Stimulated activated effector memory CD8-positive, alpha-beta T cell treated with anti-CD3 and anti-CD28 coated beads, Interleukin-12 subunit alpha, Interleukin-12 subunit beta, amount 100 ng/mL, for 72 hours (primary cell): ENCODE measurements at regions not wholly inside any gene's neighbourhood (a gene's known extent, or its start where the extent isn't known, plus 50 kb on each side); places are given as distances from the start of the nearest gene placed in this dataset.
A peak's percentile ranks its signal among the peaks of the same experiment; 100 is the strongest.

ENCODE experiments used
- ATAC-seq: fragments of 150-1000 bp; cut with Tn5 transposase; 2 replicates; pipeline ENCODE4 v1.10.0; 2021
- DNase-seq, 2 donors: peaks; one replicate each; pipeline ENCODE4 v3.0.0; 2021 to 2022; ENCODE audit warnings: low spot score in 2 of 2
- H3K27ac Mint-ChIP-seq: one replicate; pipeline ENCODE4 v1.8.0; 2022; ENCODE audit warnings: mild to moderate bottlenecking, mixed read lengths
- H3K36me3 Mint-ChIP-seq: one replicate; pipeline ENCODE4 v1.8.0; 2022; ENCODE audit warnings: mild to moderate bottlenecking, mixed read lengths
- H3K4me1 Mint-ChIP-seq: one replicate; pipeline ENCODE4 v1.8.0; 2022; ENCODE audit warnings: mixed read lengths
- H3K4me3 Mint-ChIP-seq: one replicate; pipeline ENCODE4 v1.8.0; 2022; ENCODE audit warnings: mild to moderate bottlenecking, mixed read lengths
- H3K9me3 Mint-ChIP-seq: one replicate; pipeline ENCODE4 v1.8.0; 2022; ENCODE audit warnings: mixed read lengths

DNA sequence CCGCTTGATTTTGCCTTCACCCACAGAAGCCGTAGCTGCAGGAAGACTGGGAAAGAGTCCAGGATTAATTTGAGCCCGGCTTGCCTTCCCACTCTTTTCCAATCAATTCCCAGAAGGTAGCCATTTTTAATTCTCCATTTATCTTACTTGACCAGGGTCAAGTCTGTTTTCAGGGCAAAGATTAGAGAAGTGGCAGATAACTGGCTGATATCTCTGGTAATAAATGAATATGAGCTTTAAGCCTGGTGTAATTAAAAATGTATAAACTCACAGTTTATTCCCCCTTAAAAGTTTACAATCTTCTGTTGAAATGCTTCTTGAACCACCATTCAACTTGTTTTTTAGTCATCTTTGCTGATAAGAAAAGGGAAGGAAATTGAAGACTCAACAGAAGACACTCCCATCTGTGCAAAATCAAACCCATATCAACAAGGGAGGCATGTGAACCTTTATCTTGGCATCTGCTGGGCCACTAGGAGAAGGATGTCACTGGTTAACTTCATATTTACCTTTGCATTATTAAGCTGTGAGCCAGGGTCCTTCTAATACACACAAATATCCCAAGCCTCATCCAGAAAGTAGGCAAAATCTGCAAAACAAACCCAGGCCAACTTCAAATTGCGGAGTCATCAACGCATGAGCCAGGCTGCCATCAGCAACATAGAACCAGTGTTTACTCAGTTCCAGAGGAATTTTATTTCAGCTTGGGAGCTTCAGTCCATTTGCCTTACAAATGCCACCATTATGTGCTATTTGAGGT, 314.6 kb upstream of the MAF start:
- no peak overlapping the region for H3K27ac Mint-ChIP-seq

DNA sequence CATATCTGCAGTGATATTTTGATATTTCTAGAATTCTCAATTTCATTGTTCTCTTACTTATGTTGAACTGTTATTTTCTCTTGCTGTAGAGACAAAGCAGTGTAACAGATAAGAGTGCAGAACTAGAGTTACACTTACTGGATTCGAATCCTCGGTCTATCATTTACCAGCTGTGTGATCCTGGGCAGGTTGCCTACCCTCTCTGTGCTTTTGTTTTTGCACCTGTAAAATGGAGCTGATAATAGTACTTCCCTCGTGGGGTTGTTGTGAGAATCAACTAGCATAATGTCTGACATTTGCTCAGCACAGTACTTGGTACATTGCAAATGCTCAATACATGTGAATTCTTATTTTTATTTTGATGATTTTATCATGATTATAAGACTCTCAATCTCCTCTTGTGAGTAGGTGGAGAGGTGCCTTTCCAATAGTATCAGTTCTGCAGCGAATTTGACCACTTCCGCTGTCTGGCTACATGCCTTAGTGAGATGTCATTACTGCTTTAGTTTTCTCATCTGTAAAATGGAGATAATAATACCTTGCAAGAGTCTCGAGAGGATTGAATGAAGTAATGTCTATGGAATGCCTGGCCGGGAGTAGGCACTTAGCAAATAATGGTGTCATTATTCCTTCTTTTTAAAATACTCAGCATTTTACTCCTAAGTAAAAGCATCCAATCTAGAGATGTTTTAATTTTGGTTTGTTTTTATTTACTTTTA, 312.2 kb upstream of the MAF start:
- Mint-ChIP-seq H3K9me3 (no peaks in the 10 kb centered on the region), H3K4me3 (no peak overlapping the region), H3K4me1 (no peaks in the 10 kb centered on the region), H3K36me3 (no peaks in the 10 kb centered on the region), H3K27ac (no peak overlapping the region)
- DNase-seq, result no peak
- ATAC-seq, result no peak

More for the DNA sequence above, 314.6 kb upstream of the MAF start:
- H3K36me3 Mint-ChIP-seq, result no peaks in the 10 kb centered on the region
- no peaks in the 10 kb centered on the region for H3K9me3 Mint-ChIP-seq
- ATAC-seq (no peak), DNase-seq (no peak)
- no peak overlapping the region for H3K4me3 Mint-ChIP-seq
- H3K4me1 Mint-ChIP-seq, result no peaks in the 10 kb centered on the region

- no peak overlapping the region for H3K27ac Mint-ChIP-seq
Measured at GRCh38 chr16:79911660-79912059, 311.1 kb upstream of the MAF start.

GRCh38 chr16:79909571-79909970, 309.0 kb upstream of the MAF start:
- Mint-ChIP-seq H3K9me3 (peaks cover 2% of the 10 kb centered on the region), H3K4me3 (no peak overlapping the region), H3K36me3 (no peaks in the 10 kb centered on the region), H3K4me1 (no peaks in the 10 kb centered on the region), H3K27ac (no peak overlapping the region)
- ATAC-seq, result no peak
- DNase-seq, result no peak

More at GRCh38 chr16:79911660-79912059, 311.1 kb upstream of the MAF start:
- ATAC-seq (no peak), DNase-seq (no peak)
- Mint-ChIP-seq H3K9me3 (peaks cover 2% of the 10 kb centered on the region), H3K4me1 (no peaks in the 10 kb centered on the region), H3K36me3 (no peaks in the 10 kb centered on the region), H3K4me3 (no peak overlapping the region)

GRCh38 chr16:79903471-79903870, 302.9 kb upstream of the MAF start:
- H3K27ac Mint-ChIP-seq, result no peak overlapping the region
- no peak overlapping the region for H3K4me3 Mint-ChIP-seq
- no peaks in the 10 kb centered on the region for H3K36me3 Mint-ChIP-seq
- no peaks in the 10 kb centered on the region for H3K4me1 Mint-ChIP-seq
- H3K9me3 Mint-ChIP-seq, result peaks cover 2% of the 10 kb centered on the region
- ATAC-seq (no peak), DNase-seq (no peak)

- H3K36me3 Mint-ChIP-seq, result no peaks in the 10 kb centered on the region
- no peak for DNase-seq
- no peaks in the 10 kb centered on the region for H3K4me1 Mint-ChIP-seq
- peaks cover 1% of the 10 kb centered on the region for H3K9me3 Mint-ChIP-seq
- no peak for ATAC-seq
- no peak overlapping the region for H3K27ac Mint-ChIP-seq
- H3K4me3 Mint-ChIP-seq, result no peak overlapping the region
Measured at GRCh38 chr16:79902351-79902750, 301.8 kb upstream of the MAF start.

DNA sequence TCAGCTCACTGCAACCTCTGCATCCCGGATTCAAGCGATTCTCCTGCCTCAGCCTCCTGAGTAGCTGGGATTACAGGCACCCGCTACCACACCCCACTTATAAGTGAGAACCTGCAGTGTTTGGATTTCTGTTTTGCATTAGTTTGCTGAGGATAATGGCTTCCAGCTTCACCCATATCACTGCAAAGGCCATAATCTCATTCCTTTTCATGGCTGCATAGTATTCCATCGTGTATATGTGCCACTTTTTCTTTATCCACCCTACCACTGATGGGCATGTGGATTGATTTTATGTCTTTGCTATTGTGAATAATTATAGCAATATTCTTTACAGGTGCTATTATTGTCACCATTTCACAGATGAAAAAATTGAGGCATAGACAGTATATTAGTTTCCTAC, 301.0 kb upstream of the MAF start:
- no peaks in the 10 kb centered on the region for H3K36me3 Mint-ChIP-seq
- DNase-seq, result no peak
- ATAC-seq, result no peak
- no peak overlapping the region for H3K4me3 Mint-ChIP-seq
- no peaks in the 10 kb centered on the region for H3K9me3 Mint-ChIP-seq
- no peak overlapping the region for H3K27ac Mint-ChIP-seq
- H3K4me1 Mint-ChIP-seq, result no peaks in the 10 kb centered on the region

- H3K9me3 Mint-ChIP-seq, result no peaks in the 10 kb centered on the region
Measured at GRCh38 chr16:79899716-79900115, 299.2 kb upstream of the MAF start.

GRCh38 chr16:79899316-79899715, 298.8 kb upstream of the MAF start:
- DNase-seq (peak in 1 of 2 donors; percentile 13), ATAC-seq (no peak)
- H3K4me1 Mint-ChIP-seq, result no peaks in the 10 kb centered on the region
- no peak overlapping the region for H3K4me3 Mint-ChIP-seq
- H3K36me3 Mint-ChIP-seq, result no peaks in the 10 kb centered on the region
- no peaks in the 10 kb centered on the region for H3K9me3 Mint-ChIP-seq
- no peak overlapping the region for H3K27ac Mint-ChIP-seq

More at GRCh38 chr16:79899716-79900115, 299.2 kb upstream of the MAF start:
- no peaks in the 10 kb centered on the region for H3K36me3 Mint-ChIP-seq
- no peaks in the 10 kb centered on the region for H3K4me1 Mint-ChIP-seq
- H3K27ac Mint-ChIP-seq, result no peak overlapping the region
- DNase-seq, result peak in 1 of 2 donors; percentile 2
- ATAC-seq, result no peak
- no peak overlapping the region for H3K4me3 Mint-ChIP-seq

DNA sequence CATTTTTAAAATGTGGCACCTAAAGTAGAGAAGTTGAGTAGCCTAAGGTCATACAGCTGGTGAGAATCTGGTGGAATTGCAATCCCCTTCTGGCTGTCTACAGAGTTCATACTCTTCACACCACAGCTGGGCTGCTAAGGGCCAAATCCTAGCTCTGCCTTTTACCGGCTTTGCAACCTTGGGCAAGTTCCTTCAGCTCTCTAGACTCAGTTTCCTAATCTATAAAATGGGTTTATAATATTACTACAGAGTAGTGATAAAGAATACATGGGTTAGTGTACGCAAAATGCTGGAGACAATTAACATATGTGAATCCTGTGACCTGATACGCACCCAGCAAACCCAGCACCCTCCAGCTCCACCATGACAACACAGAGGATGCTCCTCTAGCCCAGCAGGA, 298.2 kb upstream of the MAF start:
- H3K9me3 Mint-ChIP-seq, result no peaks in the 10 kb centered on the region
- no peak overlapping the region for H3K27ac Mint-ChIP-seq
- H3K36me3 Mint-ChIP-seq, result no peaks in the 10 kb centered on the region
- DNase-seq, result peak in 1 of 2 donors; percentile 18
- H3K4me3 Mint-ChIP-seq, result no peak overlapping the region
- ATAC-seq, result no peak
- no peaks in the 10 kb centered on the region for H3K4me1 Mint-ChIP-seq

DNA sequence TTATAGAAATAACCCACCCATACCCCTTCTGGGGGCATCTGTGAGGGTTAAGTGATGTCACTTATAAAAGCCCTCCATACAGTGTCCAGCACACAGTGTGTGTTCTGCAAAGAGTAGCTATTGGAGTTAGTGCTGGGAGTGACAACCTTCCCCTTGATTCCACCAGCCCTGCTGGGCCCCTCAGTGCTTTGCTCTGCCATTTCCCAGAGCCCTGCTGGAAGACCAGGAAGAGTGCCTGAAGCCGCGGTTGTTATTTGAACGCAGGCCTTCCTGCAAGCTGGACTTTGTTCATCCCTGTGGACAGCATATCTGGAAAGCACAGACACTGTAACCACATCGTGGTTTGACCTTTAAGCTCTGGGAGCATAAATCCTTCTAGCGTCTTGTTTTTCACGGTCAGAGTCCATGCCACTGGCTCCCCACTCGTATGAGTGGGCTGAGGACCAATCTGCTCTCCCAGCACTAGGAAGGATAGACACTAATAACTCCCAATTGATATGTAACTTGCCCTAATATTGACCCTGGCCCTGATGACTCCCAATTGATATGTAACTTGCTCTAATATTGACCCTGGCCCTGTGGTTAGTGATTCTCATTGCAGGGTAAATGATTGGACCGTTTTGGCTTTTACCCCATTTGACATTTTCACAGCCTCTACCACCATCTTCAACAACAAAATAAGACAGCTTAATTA, 297.1 kb upstream of the MAF start:
- Mint-ChIP-seq H3K4me1 (no peaks in the 10 kb centered on the region), H3K27ac (no peak overlapping the region), H3K36me3 (no peaks in the 10 kb centered on the region), H3K4me3 (no peak overlapping the region), H3K9me3 (no peaks in the 10 kb centered on the region)
- ATAC-seq (peak; percentile 8), DNase-seq (no peak)

- peak; percentile 11 for ATAC-seq
Measured at GRCh38 chr16:79897104-79897452, 296.5 kb upstream of the MAF start.

GRCh38 chr16:79895917-79896203, 295.3 kb upstream of the MAF start:
- DNase-seq, result no peak
- Mint-ChIP-seq H3K4me1 (no peaks in the 10 kb centered on the region), H3K9me3 (peaks cover 3% of the 10 kb centered on the region), H3K36me3 (no peaks in the 10 kb centered on the region), H3K27ac (no peak overlapping the region), H3K4me3 (no peak overlapping the region)
- no peak for ATAC-seq

More at GRCh38 chr16:79897104-79897452, 296.5 kb upstream of the MAF start:
- no peaks in the 10 kb centered on the region for H3K9me3 Mint-ChIP-seq
- no peak for DNase-seq
- no peaks in the 10 kb centered on the region for H3K4me1 Mint-ChIP-seq
- H3K4me3 Mint-ChIP-seq, result no peak overlapping the region
- H3K36me3 Mint-ChIP-seq, result no peaks in the 10 kb centered on the region
- no peak overlapping the region for H3K27ac Mint-ChIP-seq

DNA sequence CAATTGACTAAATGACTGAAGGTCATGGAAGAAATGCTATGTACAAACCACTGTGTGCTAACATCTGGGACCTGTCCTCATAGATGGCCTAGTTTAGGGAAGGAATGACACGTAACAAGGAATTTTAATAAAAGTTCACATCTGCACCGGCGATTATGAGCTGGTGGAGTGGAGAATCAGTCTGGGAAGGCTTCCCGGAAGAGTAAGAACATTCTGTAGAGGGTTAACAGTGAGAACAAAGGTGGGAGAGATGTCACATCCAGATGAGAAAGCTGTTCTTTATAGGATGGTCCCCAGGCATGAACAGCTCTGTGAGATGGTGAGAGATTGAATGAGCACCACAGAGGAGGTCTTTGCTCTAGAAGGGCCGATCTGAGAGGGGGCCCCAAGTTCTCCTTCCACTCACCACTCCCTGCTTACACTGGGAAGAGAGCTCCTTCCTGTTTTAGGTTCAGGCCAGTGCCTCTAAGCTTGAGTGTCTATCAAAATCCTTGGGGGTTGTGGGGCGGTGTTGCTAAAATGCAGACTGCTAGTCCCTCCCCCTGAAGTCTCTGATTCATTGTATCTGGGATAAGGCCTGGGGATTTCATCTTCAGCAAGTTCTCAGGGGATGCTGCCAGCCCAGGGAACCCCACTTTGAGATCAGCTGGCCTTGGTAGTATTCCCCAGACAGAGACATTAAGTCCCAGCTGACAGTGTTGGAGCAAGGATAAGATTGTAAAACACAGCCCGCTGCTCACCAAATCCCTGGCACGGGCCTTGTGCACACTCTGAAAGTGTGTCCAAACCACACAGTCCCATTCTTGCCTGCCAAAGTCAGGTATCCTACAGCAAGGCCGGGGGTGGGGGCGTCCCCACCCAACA, 294.7 kb upstream of the MAF start:
- Mint-ChIP-seq H3K4me1 (no peaks in the 10 kb centered on the region), H3K9me3 (peaks cover 3% of the 10 kb centered on the region), H3K36me3 (no peaks in the 10 kb centered on the region), H3K4me3 (no peak overlapping the region), H3K27ac (no peak overlapping the region)
- ATAC-seq (no peak), DNase-seq (no peak)

DNA sequence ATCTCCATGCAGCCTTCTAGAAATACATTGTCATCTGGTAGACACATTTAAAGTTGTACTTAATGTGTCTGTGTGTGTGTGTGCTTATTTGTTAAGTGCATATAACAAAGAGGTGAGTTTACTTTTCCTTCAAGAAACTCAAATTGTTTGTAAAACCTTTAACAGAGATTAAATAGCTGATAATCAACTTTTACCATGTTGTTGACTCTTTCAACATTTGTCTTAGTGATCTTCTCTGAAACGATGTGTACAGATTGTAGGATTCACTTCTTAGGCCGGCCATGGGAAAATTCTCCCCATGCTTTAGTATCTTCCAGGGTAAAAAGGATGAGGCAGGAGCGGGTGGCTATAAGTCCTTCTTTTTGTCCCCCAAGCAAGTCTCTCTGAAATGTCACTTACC, 292.9 kb upstream of the MAF start:
- no peak overlapping the region for H3K4me3 Mint-ChIP-seq
- DNase-seq, result no peak
- H3K9me3 Mint-ChIP-seq, result peaks cover 3% of the 10 kb centered on the region
- ATAC-seq, result no peak
- H3K27ac Mint-ChIP-seq, result no peak overlapping the region
- H3K36me3 Mint-ChIP-seq, result no peaks in the 10 kb centered on the region
- no peaks in the 10 kb centered on the region for H3K4me1 Mint-ChIP-seq
